ENCODE measurements at regions not wholly inside any gene's neighbourhood (a gene's known extent, or its start where the extent isn't known, plus 50 kb on each side); places are given as distances from the start of the nearest gene placed in this dataset.
"Not testable (repeated sequence)": the region's sequence is repeated elsewhere in the genome, so short reads cannot be mapped to it uniquely, and the experiment has no call there.

DNA sequence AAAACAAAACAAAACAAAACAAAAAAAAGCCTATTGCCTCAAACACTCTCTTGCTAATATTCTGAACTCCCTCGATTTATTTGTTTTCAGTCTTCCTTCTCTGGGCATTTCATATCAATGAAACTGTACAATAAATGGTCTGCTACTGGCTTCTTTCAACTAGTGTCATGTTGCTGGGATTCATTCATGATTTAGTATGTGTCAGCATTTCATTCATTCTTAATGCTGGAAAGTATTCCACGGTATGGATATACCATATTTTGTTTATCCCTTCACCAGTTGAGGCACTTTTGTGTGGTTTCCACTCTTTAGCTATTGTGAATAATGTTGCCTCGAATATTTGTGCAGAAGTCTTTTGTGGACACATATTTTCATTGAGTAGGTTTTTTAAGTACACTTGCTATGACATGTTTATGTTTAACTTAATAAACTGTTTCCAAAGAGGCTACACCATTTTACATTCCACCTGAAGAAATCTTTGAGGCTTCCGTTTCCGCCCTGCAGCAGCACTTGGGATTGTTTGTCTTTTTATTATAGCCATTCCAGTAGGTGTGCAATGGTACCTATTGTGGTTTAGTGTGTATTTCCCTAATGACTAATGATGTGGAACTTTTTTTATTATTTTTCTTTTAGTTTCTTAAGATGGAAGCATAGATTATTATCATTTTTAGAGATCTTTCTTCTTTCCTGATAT lies 543.6 kb upstream of the SOX11 start:
- DNase-seq (ENCODE audit: low spot score) = no peak

DNA sequence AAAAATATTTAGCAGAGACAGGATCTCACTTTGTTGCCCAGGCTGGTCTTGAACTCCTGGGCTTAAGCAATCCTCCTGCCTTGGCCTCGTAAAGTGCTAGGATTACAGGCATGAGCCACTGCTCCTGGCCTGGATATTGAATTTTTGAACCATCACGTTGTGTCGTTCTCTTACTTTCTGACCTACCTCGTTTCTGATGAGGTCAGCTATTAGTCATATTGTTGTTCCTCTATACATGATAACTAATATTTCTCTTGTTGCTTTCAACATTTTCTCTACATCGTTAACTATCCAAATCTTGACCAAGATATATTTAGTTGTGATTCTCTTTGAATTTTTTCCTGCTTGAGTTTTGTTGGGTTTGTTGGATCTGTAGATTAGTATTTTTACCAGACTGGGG lies 541.3 kb upstream of the SOX11 start:
- DNase-seq (ENCODE audit: low spot score) = no peak

DNA sequence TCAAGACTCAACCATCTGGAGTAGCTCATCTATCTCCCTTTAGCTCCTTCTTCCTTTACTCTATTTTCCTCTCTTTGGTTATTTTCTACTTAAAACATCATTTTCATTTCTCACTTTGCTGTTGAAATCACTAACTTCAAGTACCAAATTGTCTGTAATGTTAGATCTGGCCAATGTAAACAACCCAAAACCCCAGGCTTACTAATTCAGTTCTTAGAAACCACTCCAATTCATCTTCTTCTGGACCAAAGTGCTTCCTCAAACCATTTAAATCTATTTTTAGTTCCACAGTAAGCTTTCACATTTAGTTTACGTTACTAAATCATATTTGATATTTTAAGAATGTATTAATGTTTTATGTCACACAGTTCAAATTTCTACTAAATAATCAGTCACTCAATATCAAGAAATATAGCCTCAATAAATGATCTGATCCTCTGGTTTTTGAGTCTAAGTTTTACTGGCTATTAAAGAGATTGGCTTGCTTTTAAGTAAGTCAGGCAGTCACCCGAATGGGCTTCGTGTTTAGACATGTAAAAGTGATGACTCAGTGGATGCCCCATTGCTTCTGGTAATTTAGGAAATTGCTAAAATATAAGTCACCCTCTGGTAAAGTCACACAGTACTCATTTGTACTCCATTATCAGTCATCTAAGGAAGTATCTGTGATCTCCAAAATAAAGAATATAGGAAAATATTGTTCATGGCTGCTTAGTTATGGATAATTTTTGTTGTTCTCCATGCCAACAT lies 527.2 kb upstream of the SOX11 start:
- no peak for DNase-seq (ENCODE audit: low spot score)

DNA sequence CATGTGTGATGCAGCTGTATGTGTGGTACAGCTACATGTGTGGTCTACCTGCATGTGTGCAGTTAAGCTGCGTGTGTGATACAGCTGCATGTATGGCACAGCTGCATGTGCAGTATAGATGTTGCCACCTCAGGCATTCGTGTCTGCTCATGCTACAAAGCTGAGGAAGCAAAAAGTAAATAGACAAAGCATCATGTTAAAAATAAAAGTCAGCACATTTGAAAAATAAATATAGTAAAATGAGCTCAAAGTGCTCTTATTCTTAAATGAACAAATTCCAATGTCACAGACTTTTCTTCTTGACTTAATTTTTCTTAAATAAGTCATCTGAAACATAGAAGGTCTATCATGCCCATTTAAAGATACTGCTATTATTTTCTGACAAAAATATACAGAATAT lies 519.3 kb upstream of the SOX11 start:
- DNase-seq (ENCODE audit: low spot score) = no peak

DNA sequence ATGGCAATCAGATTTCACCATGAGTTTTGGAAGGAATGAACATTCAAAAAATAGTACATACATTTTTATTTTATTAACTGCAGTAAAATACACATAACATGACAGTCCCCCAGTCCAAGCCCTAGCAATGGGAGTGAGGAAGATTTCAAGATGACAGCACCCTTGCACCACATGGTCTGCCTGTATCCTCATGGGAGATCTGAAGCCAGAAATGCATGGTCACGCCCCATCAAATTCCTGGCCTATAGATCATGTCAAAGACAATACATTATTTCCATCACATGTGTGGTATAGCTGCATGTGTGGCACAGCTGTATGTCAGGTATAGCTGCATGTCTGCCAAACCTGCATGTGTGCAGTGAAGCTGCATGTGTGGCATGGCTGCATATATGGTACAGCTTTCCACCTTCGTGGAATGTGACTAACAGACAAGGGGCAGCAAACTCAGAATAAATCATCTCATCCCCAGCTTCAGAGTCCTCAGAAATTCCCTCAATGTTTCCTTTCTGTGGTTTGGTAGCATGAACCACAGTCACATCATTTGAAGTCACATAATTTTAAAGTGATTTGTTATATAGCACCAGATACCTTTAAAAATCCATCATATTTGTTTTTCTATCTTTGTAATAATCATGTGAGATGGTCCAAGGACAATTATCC lies 518.2 kb upstream of the SOX11 start:
- DNase-seq (ENCODE audit: low spot score) = no peak

DNA sequence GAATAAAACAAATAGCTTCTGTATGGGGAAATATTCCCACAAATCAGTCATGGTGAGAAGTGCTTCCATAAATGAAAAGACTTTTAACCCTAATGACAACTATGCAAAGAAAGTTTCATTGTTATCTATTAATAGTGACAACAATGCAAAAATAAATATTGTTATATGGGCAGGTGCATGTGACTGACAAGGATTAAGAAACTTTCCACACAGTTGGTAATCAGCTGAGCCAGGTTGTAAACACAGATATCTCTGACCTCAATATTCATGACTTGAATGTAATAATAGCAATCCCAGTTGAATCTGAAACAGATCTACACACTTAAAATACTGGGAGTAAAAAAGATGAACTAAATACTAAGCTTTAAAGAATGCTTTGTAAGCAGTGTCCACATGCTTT lies 517.0 kb upstream of the SOX11 start:
- DNase-seq (ENCODE audit: low spot score) = no peak

DNA sequence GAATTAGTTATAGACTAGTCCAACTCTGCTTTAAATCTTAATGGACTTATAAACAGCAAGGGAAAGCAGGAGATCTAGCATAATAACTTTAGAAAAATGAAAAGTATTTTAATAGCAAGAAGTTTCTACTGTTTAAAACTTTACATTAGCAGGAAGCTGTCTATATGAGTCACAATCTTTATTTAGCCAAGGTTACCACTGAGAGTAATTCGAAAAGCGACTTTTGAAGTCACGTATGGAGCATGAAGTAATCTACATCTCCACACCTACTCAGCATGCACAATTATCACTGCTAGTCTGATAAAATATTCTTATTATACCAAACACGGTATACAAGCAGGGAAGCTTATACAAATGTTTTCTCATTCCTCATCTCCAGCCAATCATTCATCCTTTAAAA lies 515.4 kb upstream of the SOX11 start:
- no peak for DNase-seq (ENCODE audit: low spot score)

DNA sequence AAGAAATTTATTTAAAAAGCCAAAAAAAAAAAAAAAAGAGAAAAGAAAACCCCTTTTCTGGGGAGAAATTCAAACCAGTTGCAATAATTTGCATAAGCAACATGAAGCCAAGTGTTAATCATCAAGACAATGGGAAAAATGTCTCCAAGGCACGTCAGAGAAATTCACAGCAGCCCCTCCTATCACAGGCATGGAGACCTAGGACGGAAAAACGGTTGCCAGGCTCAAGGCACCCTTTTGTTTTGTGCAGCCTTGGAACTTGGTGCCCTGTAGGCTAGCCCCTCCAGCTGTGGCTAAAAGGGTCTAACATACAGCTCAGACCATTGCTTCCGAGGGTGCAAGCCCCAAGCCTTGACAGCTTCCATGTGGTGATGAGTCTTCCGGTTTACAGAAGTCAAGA lies 509.2 kb upstream of the SOX11 start:
- no peak for DNase-seq (ENCODE audit: low spot score)

DNA sequence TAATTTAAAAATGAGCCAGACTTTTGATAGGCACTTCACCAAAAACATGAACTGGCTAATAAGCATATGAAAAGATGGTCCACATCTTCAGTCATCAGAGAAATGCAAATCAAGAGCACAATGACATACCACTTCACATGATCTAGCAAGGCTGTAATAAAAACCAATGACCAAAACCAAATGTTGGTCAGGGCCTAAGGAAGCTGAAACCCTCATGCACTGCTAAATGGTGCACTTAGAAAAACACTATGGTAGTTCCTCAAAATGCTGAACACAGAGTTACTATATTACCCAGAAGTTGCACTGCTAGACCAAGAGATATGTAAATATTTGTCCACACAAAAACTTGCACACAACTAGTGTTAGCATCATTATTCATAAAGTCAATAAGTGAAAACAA lies 504.9 kb upstream of the SOX11 start:
- no peak for DNase-seq (ENCODE audit: low spot score)

DNA sequence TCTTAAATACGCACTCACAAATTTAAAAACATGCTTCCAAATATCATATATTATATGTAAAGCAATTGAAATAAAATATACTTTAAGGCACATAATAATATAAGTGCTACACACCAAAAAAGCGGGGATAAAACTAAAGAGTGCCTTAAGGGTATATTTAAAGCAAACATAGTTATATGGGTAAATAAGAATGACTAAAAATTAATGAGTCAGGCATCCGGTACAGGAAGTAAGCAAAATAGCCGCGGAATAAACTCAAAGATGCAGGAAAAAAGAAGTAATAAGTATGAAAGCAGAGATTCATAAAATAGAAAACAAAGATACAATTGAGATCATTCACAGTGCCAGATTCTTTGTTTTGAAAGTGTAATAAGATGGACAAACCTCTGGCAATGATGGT lies 503.5 kb upstream of the SOX11 start:
- no peak for DNase-seq (ENCODE audit: low spot score)

DNA sequence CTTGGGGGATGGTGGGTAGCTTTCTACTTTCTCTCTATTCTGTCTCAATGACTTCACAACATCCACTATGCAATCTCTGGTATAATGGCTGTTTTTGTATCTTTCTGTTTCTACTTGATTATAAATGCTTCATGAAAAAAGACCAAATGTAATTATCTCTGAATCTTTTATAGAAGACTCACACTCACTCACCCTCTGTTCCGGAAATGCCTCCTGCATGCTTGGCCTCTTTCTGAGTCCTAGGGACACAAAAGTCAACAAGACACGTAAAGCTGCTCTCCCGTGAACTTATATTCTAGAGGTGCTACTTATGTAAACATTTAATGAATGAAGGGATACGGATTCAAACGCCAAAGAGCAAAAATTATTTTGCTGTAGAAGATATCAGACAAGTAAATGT lies 502.2 kb upstream of the SOX11 start:
- no peak for DNase-seq (ENCODE audit: low spot score)

DNA sequence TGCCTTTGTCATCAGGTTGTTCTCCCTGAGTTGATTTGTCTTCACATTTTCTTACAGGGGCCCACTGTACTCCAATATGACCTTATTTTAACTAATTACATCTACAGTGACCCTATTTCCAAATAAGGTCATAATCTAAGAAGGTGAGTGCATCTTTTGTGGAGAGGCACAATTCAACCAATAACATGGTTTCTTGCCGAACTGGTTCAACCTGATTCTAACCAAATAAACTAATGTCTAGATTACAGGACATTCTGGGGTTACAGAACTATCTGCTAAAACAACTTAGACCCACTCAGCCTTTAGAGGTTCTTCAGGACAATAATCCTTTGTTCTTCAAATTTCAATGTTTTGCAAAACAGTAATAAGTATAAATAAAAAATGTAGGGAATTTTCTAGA lies 496.5 kb upstream of the SOX11 start:
- no peak for DNase-seq (ENCODE audit: low spot score)

DNA sequence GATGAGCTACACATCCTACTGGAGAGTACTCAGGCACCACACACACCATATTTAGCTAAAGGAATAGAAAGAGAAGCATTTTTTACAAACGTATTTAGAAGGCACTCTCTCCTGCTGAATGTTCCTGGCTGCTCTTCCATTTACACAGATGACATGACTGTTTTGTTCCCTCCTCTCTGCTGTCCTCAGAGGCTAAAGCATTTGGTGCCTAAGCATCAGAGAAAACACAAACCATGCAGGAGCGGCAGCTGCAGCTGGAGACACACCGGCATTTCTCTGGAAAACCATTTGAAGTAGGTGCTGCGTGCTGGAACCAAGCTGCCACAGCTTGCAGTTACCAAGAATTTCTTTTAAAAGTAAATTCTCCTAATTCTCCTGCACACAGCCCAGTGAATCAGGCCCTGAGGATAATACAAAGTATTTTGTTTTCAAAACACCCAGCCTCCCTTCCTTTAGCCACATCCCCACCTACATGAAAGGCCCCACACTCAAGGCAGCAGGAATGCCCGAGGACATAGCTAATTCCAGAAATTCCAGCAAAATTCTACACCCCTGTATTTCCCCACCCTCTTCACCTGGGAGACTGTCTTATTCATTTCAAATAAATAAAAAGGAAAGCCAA lies 488.9 kb upstream of the SOX11 start:
- no peak for DNase-seq (ENCODE audit: low spot score)

DNA sequence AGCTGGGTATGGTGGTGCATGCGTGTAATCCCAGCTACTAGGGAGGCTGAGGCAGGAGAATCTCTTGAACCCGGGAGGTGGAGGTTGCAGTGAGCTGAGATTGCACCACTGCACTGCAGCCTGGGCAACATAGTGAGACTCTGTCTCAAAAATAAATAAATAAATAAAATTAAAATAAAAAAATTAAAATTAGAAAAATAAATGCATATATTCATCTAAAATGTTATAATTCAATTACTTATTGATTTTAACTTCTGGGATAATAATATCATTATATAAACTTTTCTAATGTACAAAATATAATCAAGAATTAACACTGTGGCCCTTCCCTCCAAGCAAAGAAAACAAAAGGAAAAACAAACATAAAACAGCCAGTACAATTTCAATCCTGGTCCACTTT lies 485.4 kb upstream of the SOX11 start:
- DNase-seq (ENCODE audit: low spot score) = not testable (repeated sequence)

DNA sequence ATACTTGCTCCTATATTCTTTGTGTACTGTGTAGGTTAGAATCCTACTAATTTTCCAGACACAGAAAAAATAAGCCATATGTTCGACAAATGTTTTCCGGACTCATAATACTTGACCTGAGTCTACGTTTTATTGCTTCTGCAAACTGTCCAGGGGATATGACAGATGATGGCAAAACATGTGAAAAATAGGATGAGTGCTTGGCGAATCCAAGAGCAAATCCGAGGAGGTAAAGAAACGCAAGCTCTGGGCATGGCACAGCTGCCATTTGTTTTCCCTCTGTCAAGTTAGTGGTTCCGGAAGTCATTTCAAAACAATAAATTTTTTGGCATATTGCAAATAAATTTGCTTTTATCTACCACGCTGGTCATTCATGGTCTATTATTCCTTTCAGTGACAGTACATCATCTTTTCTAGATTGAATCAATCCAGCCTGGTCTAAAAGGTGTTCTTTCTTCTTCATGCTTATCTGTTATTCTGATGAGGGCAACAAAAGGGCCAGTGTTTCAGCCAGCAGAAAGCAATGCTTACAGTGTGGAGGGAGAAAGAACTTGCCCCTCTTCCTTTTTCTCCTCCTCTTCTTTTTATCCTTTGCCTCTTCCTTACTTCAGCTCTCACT lies 476.1 kb upstream of the SOX11 start:
- DNase-seq (ENCODE audit: low spot score) = no peak

DNA sequence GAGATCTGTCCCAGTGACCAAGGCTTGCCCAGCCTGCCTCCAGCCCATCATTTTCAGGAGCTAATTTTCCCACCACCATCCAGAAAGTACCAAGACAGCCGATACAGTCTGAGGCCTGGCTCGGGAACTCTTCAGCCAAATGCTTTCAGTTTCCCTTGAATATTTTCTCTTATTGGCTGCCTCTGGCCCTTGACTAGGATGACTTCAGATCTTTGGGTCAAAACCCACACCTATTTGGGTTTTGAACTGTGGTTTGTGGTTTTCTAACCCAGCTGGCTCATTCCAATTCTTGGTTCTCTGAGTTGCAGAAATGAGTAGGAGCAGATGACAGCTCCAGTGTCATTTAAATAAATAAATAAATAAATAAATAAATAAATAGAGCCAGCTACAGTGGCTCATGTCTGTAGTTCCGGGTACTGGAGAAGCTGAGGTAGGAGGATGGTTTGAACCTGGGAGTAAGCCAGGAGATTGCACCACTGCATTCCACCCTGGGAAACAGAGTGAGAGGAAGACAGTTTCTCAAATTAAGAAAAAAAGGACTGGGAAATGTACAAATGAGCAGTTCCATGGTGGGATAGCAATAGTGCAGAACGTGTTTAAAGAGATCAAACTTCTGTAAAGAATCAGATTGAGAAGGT lies 465.0 kb upstream of the SOX11 start:
- DNase-seq (ENCODE audit: low spot score) = no peak

DNA sequence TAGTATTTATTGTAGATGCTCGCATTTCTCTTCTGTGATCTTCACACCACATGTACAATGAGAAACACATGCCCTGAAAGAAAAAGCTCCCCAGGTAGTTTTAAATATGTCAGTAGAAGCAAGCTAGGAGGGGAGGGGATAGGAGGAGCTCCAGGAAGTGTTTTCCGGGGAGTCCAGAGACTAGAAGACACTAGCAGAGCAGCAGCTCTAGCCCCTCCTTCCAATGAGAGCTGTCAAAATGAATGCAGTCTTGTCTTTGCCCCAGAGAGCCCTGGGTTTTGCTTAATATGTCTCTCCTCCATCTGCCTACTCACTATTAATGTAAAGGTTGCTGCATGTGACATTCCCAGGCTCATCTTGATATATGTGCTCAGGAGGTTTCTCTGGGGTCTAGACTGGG lies 462.6 kb upstream of the SOX11 start:
- no peak for DNase-seq (ENCODE audit: low spot score)

DNA sequence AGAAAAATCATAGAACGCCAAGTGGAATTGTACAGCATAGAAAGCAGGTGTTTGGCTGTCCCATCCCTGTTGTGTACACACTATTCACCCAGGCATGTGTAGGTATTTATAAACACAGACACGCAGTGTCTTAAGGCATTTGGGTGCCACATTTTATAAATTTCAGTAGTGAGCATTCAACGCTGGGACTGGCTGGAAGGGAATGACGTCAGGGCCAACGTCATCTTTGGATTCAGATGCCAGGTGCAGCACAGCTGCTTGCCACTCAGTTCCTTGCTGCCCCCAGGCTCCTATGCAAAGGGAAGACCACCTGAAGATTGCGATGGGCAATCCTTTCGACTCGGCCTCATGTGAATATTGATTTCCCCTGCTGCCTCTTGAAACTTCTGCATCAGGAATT lies 461.7 kb upstream of the SOX11 start:
- no peak for DNase-seq (ENCODE audit: low spot score)

DNA sequence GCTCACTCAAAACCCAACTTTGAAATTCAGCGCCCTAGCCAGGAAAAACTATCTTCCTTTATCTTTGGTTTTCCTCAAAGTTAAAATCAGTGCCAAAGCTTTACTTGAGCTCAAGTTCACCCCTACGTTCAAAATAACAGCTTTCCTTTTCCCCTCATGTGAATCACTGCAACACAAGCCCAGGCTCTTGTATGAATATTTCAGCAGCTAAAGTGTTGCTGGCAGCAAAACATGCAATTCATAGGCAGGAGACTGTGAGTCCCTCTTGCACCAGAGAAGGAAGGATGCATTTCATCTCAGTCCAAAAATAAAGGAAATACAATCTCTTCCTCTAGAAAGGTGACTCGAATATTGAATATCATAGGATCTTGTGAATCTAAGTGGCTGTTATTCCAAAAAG lies 461.3 kb upstream of the SOX11 start:
- no peak for DNase-seq (ENCODE audit: low spot score)

DNA sequence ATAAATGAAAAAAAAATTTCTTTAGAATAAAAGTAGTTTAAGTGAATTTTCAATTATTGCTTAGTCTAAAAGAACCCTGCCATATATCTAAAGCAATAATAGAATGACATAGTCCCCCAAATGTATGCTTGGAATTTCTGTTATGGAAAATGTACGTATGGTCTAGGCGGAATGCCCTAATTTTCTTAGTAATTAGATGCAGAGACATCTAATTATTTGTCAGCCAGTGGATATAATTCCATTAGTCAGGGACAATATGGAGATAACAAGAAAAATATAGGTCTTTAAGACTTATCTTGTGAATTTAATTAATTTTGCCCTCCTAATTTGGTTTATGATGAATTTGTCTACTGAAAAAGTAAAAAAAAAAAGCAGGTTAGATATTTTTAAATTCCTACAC lies 460.9 kb upstream of the SOX11 start:
- no peak for DNase-seq (ENCODE audit: low spot score)

DNA sequence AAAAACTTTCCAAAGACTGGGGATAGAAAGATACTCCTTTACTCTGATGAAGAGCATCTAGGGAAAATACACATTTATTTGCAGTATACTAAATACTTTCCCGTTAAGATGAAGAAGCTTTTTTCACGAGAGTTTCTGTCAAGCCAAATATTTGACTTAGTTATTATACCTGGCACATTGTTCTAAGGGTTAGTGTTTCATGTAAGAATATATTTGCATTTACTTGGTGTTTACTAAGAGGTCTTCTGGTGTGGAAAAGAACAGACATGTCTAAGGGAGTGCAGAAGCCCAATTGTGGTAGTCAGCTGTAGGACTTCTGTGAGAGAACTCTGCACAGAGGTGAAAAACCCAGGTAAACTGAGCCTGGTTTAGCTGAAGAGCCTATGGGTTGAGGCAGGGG lies 457.6 kb upstream of the SOX11 start:
- no peak for DNase-seq (ENCODE audit: low spot score)

DNA sequence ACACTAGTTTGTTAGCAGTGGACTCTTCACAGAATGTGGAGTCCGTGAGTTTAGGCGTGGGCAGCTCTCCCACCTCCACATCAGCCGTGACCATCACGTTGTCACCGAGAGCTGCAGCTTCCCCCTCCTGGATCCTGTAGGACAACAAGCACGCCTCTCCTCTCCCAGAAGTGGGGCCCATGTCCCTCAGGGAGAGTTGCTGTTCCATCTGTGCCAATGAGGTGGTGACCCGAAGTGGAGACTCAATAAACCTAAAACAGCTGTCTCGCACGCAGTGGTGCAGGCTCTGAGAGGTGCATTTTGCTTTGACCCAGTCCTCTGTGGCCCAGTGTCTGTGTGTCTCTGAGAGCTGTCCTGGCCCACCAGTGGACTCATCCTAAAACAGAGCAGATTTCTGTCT lies 456.5 kb upstream of the SOX11 start:
- DNase-seq (ENCODE audit: low spot score) = no peak
